Activated CD8-positive, alpha-beta memory T cell treated with anti-CD3 and anti-CD28 coated beads for 4 hours (primary cell): ENCODE measurements at regions not wholly inside any gene's neighbourhood (a gene's known extent, or its start where the extent isn't known, plus 50 kb on each side); places are given as distances from the start of the nearest gene placed in this dataset.

Source experiments
- DNase-seq, 2 donors: peaks; one replicate each; pipeline ENCODE4 v3.0.0-alpha.2; 2020; ENCODE audit warnings: low read depth in 2 of 2

GRCh38 chr18:2312440-2312839 lies 258.9 kb downstream of the METTL4 start:
- DNase-seq: no peak

- no peak for DNase-seq
Measured at GRCh38 chr18:2313332-2313731, 258.0 kb downstream of the METTL4 start.

GRCh38 chr18:2316082-2316750 lies 255.1 kb downstream of the METTL4 start:
- no peak for DNase-seq

DNA sequence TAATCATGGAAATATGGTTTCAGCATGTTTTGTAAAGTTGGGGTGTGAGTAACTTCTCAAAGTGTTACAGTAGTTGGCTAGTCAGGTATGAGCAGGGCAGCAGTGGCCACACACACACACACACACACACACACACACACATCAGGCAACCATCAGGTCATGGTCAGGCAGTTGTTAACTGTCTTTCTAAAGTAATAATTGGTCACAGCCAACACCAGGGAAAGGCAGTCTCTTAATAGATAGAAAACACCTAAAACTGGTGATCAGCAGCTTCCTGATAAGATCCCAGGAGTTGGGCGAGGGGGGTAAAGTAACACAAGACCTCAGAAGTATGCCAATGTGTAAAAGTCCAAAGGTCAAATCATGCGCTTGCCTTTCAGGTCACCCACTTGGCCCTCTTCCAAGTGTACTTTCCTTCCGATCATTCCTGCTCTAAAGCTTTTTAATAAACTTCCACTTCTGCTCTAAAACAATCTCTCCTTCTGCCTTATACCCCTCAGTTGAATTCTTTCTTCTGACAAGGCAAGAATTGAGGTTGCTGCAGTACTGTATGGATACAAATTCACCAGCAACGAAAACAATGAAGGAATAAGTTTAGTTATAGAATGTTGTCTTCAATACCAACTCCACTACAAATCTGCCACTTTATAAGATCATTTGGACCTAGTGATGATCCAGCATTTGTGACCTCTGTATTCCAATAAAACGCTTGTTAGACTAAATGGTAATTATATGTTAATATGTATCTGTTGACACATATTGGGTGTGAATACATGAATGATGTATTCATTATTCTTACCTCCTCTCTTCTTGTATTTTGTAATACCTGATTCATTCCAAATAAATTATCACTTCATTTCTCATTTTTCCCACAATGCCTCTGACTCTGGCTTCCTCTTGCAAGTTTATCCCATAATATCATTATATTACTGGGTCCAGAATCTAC lies 254.3 kb downstream of the METTL4 start:
- no peak for DNase-seq

- no peak for DNase-seq
Measured at GRCh38 chr18:2324459-2324858, 246.8 kb downstream of the METTL4 start.

- DNase-seq: no peak
Measured at GRCh38 chr18:2325308-2325849, 245.9 kb downstream of the METTL4 start.

- DNase-seq: no peak
Measured at GRCh38 chr18:2325933-2326332, 245.4 kb downstream of the METTL4 start.

- no peak for DNase-seq
Measured at GRCh38 chr18:2326999-2327398, 244.3 kb downstream of the METTL4 start.

- DNase-seq: no peak
Measured at GRCh38 chr18:2330764-2331163, 240.5 kb downstream of the METTL4 start.

DNA sequence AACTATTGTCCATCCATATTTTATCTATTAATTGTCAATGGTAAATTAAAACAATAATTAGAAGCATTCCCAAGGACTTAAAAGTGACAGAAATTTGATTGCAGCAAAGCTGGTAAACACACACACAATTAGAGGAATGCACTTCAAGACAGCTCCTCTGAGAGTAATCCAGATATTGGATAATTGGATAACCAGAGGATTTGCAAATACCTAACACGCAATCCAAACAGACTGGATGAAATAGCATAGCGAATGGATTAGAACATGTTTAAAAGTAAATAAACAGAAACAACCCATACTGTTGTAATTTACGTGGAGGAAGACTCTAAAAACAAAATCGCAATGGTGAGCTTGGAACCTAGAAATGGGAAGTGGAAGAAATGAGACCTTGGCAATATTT lies 239.8 kb downstream of the METTL4 start:
- DNase-seq: no peak

- DNase-seq: no peak
Measured at GRCh38 chr18:2336690-2337392, 234.5 kb downstream of the METTL4 start.

DNA sequence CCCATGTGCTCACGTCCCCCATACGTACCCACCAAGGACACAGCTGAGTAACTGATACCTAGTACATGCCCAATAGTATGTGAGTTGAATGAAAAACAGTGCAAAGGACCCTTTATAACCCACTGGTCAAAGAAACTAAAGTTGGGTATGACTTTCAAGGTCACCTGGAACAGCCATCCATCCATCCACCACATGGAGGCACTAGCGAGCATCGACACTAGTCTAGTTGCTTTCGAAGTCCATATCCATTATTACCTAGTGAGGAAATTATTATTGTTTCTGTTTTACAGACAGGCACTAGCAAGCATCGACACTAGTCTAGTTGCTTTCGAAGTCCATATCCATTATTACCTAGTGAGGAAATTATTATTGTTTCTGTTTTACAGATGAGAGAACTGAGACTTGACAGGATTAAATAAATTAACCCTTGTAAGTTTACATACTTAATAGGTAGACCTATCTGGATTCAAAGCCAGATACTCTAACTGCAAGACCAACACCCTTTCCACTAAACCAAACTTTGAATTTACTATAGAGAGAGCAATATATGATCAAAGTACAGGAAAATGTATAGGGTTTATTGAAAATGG lies 233.7 kb downstream of the METTL4 start:
- no peak for DNase-seq

DNA sequence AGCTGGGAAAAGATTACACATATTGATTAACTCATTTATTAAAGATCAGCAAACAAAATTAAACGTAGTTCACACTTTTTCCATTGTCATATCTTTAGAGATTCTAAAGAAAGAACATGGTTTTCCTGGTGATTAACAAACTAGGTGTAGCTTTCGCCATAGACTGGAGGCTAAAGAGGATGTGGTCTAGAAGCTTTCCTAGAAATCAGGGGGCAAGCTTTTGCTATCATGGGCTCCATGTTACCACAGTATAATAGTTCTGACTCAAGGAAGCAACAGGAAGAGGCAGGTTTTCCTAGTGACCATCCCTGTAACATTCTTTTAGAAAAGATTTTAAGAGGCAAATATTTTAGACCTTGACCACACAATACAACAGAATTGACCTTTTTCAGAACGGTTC lies 232.7 kb downstream of the METTL4 start:
- no peak for DNase-seq

DNA sequence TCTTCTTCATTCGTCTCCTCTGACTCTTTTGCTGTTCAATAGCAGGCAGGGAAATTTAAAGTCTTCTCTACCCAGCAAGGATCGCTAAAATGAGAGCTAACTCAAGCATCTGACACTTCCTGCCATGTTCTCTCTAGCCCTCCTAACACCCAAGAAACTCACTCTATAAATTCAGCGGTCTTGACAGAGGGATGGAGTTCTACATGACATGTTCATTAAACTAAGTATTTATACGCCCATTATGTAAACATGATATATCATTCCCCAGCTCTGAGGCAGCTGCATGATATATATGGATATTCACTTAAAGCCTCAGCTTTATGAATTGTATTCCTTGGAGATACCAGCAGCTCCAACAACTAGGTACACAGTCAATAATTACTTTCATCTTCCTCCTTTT lies 231.0 kb downstream of the METTL4 start:
- no peak for DNase-seq

DNA sequence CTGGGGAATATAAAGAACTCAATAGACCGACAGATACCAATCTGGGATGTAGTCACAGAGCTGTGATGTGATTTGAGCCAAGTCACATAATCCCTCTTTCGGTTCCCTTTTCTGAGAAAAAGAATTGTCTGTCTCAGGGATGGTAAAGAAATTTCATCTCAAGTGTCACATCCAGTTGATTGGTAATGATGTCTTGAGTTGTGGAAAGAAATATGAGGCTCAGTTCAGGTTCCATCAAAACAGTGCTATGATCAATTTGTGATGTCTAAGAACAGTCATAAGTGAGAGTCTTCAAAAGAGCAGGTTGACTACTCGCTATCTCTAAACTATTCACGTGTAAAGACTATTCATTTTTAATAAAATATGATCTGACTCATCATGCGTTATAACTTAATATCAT lies 223.3 kb downstream of the METTL4 start:
- DNase-seq: no peak

DNA sequence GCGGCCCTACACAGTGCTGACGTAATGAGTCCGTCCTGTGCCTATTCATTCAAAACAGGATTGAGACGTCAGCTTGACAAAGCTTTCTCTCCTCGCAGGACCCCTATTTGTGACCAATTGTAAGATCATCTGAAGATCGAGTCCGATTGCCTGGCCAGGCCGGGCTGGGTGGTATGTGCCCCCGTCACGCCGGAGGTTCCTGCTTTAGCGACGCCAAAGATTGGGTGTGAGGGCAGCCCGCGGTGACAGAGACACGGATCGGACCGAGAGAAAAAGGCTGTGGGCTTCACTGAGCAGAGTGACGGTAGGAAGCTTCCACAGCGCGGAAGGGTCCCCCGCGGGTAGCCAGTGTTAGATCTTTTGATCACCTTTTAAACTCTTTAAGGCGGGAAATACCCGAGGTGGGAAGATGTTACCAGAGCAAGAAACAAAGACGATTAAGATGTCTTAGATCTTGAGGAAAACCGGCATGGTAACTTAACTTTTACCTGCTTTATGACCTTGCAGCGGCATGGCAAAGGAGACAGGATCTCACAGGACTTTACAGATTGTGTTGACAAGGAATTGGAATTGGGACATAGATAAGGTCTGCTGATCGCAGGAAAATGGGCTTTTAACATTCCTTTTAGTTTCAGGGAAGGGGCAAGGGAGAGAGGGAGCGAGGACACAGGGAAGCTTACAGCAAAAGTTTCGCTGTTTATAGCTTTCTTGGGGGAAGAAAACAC lies 220.0 kb downstream of the METTL4 start:
- DNase-seq: no peak

DNA sequence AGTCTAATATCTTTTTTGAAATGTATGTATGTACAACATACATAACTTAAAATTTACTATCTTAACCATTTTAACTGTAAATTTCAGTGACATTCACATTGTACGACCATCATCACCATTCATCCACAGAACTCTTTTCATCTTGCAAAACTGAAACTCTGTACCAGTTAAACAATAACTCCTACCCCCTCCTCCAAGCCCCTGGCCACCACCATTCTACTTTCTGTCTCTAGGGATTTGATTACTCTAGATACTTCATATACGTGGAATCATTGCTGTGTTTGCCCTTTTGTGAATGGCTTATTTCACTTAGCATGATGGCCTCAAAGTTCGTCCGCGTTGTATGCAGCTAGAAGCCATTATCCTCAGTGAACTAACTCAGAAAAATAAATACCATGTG lies 217.0 kb downstream of the METTL4 start:
- DNase-seq: no peak

GRCh38 chr18:2356906-2357305 lies 214.4 kb downstream of the METTL4 start:
- no peak for DNase-seq

DNA sequence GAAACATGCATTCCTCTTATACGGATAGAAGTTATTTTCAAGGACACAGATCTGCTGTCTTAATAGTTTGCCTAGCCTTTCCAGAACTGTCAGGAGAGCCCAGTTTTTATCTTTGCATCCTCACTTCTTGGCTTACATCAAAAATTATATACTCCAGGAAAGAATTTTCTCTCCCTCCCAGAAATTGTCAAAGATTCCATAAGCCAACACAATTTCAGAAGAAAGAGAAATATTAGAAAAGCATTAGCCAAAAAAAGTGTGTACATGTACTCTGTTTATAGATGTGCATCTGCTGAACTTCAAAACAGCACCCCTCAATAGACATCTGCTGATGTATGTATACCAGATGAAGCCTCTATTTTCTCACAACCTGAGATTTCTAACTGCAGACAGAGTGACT lies 210.4 kb downstream of the METTL4 start:
- no peak for DNase-seq

- DNase-seq: no peak
Measured at GRCh38 chr18:2368102-2368501, 203.2 kb downstream of the METTL4 start.

GRCh38 chr18:2376707-2377106 lies 194.6 kb downstream of the METTL4 start:
- no peak for DNase-seq
